A549 (cell line): ENCODE measurements at regions not wholly inside any gene's neighbourhood (a gene's known extent, or its start where the extent isn't known, plus 50 kb on each side); places are given as distances from the start of the nearest gene placed in this dataset.

Experiments used
- ATAC-seq, 2 experiments: fragments of 200-7000 bp in 1 of 2; fragments of >200 bp in 1 of 2; cut with Nextera tagmentation in 1 of 2; cut with Tn5 transposase in 1 of 2; 3 replicates each; pipeline versions ENCODE4 v1.8.0 to v1.9.1; 2018 to 2020; ENCODE audit warnings: mild to moderate bottlenecking in 1 of 2, moderate library complexity in 1 of 2
- CTCF ChIA-PET: fragments of 300-600 bp; sonication (Branson Sonifier 250); formaldehyde crosslinking; extraction: SDS; loops from one replicate; lab custom pipeline; 2021; ENCODE audit warnings: antibody characterized with exemption, inconsistent platforms; lab: Yijun Ruan, JAX
- POLR2A ChIA-PET: fragments of 350-600 bp; formaldehyde crosslinking; extraction: SDS; loops from one replicate; lab custom pipeline; 2021; ENCODE audit warnings: antibody characterized with exemption, inconsistent platforms; lab: Yijun Ruan, JAX
- DNase-seq, 2 experiments: peaks; one replicate each; pipeline versions ENCODE4 v3.0.0 to v3.0.0-alpha.2; 2011 to 2016; ENCODE audit warnings: low read depth in 1 of 2, low spot score in 1 of 2
- FAIRE-seq: peaks from 2 replicates; lab custom pipeline; 2011; peaks lifted over from hg19 to GRCh38; lab: Jason Lieb, UNC
- H3K27ac ChIP-seq, 2 experiments: fragments of >200 bp; sonication (Bioruptor Twin); formaldehyde crosslinking; 3 replicates each; pipeline ENCODE4 v1.5.1; 2016 to 2017
- H3K4me1 ChIP-seq: fragments of >200 bp; sonication (Bioruptor Twin); formaldehyde crosslinking; 3 replicates; pipeline ENCODE4 v1.6.1; 2016
- H3K4me2 ChIP-seq: fragments of >200 bp; sonication (Bioruptor Twin); formaldehyde crosslinking; 3 replicates; pipeline ENCODE4 v1.6.1; 2016
- H3K4me3 ChIP-seq: fragments of >200 bp; sonication (Bioruptor Twin); formaldehyde crosslinking; 3 replicates; pipeline ENCODE4 v1.5.1; 2016
- H3K9me3 ChIP-seq: fragments of >200 bp; sonication (Bioruptor Twin); formaldehyde crosslinking; 3 replicates; pipeline ENCODE4 v1.6.1; 2016
- CBX2 ChIP-seq: fragments of 200-600 bp; sonication (generic); IDR thresholded peaks from 2 replicates; pipeline ENCODE4 v1.6.1; 2016; ENCODE audit warnings: low read depth, mild to moderate bottlenecking, borderline replicate concordance
- EHF ChIP-seq: fragments of 250-450 bp; sonication (Bioruptor Pico); IDR thresholded peaks from 2 replicates; pipeline ENCODE4 v1.5.0; 2020; ENCODE audit warnings: mild to moderate bottlenecking
- ESRRA ChIP-seq: fragments of 150-350 bp; IDR thresholded peaks from 2 replicates; pipeline ENCODE4 v1.6.1; 2014; ENCODE audit warnings: mild to moderate bottlenecking, low read length, borderline replicate concordance
- FOXS1 ChIP-seq: fragments of 250-450 bp; sonication (Bioruptor Pico); IDR thresholded peaks from 2 replicates; pipeline ENCODE4 v1.5.0; 2020; ENCODE audit warnings: mild to moderate bottlenecking, moderate library complexity
- HDAC2 ChIP-seq: fragments of 200-600 bp; sonication (generic); IDR thresholded peaks from 2 replicates; pipeline ENCODE4 v1.6.1; 2016
- HMGXB4 ChIP-seq: fragments of 250-450 bp; sonication (Bioruptor Pico); IDR thresholded peaks from 2 replicates; pipeline ENCODE4 v1.5.0; 2021; ENCODE audit warnings: mild to moderate bottlenecking, moderate library complexity, borderline replicate concordance
- HOXB13 ChIP-seq: fragments of 250-450 bp; sonication (Bioruptor Pico); IDR thresholded peaks from 2 replicates; pipeline ENCODE4 v1.5.0; 2020; ENCODE audit warnings: low read depth, mild to moderate bottlenecking, moderate library complexity
- KDM1A ChIP-seq: fragments of 200-600 bp; sonication (generic); IDR thresholded peaks from 2 replicates; pipeline ENCODE4 v1.6.1; 2016; ENCODE audit warnings: low read depth, mild to moderate bottlenecking
- MAX ChIP-seq: IDR thresholded peaks from 2 replicates; pipeline ENCODE4 v1.6.1; 2012
- MYC ChIP-seq: IDR thresholded peaks from 2 replicates; pipeline ENCODE4 v1.6.1; 2012; ENCODE audit warnings: mild to moderate bottlenecking, inconsistent platforms, low read length, improper control_type of control experiment, borderline replicate concordance
- NPAS2 ChIP-seq: fragments of 250-450 bp; sonication (Bioruptor Pico); IDR thresholded peaks from 2 replicates; pipeline ENCODE4 v1.8.0; 2022; ENCODE audit warnings: mild to moderate bottlenecking, moderate library complexity, borderline replicate concordance
- NR3C1 ChIP-seq: fragments of >200 bp; sonication (Bioruptor Twin); formaldehyde crosslinking; IDR thresholded peaks from 3 replicates; pipeline ENCODE4 v1.6.1; 2017
- RAD21 ChIP-seq, 2 experiments: fragments of >200 bp in 1 of 2; sonication (Bioruptor Twin) in 1 of 2; formaldehyde crosslinking in 1 of 2; IDR thresholded peaks in 1 of 2; conservative IDR thresholded peaks in 1 of 2; 2 replicates in 1 of 2; 3 replicates in 1 of 2; pipeline ENCODE4 v1.6.1; 2012 to 2018; ENCODE audit warnings: inconsistent platforms in 1 of 2
- RARB ChIP-seq: fragments of 250-450 bp; sonication (Bioruptor Pico); IDR thresholded peaks from 2 replicates; pipeline ENCODE4 v1.8.0; 2021; ENCODE audit warnings: mild to moderate bottlenecking, moderate library complexity
- RFX5 ChIP-seq: fragments of 450-650 bp; IDR thresholded peaks from 2 replicates; pipeline ENCODE4 v1.7.1; 2014; ENCODE audit warnings: antibody characterized with exemption, mild to moderate bottlenecking, moderate library complexity
- RNF2 ChIP-seq: fragments of 200-600 bp; sonication (generic); IDR thresholded peaks from 2 replicates; pipeline ENCODE4 v1.6.1; 2016; ENCODE audit warnings: low read depth, mild to moderate bottlenecking, antibody characterized with exemption, moderate library complexity, borderline replicate concordance
- TFCP2L1 ChIP-seq: fragments of 250-450 bp; sonication (Bioruptor Pico); IDR thresholded peaks from 2 replicates; pipeline ENCODE4 v1.5.0; 2021; ENCODE audit warnings: mild to moderate bottlenecking
- TP53 ChIP-seq: fragments of 250-450 bp; sonication (Bioruptor Pico); IDR thresholded peaks from 2 replicates; pipeline ENCODE4 v1.5.0; 2021; ENCODE audit warnings: mild to moderate bottlenecking, moderate library complexity
- USF2 ChIP-seq: fragments of 450-650 bp; IDR thresholded peaks from 2 replicates; pipeline ENCODE4 v1.6.1; 2014; ENCODE audit warnings: antibody characterized with exemption
- WGBS: methylation state at CpG from one replicate; pipeline ENCODE4 v1.1.6; 2017; ENCODE audit errors: missing lambda C conversion rate; 5-methylcytosine and 5-hydroxymethylcytosine counted together

- ChIA-PET CTCF (no interaction called here), POLR2A (no interaction called here)
- no peak for FAIRE-seq
- no peak overlapping the region for H3K27ac ChIP-seq
- no peak overlapping the region for H3K4me2 ChIP-seq
- no peak overlapping the region for H3K4me3 ChIP-seq
- no peak for TF ChIP-seq RNF2
- no peak for TF ChIP-seq NPAS2 (CRISPR knock-in tag)
- TF ChIP-seq MAX = no peak
- no peak for TF ChIP-seq FOXS1 (CRISPR knock-in tag)
- no peak for TF ChIP-seq ESRRA
- no peak for TF ChIP-seq USF2
- TF ChIP-seq HOXB13 (CRISPR knock-in tag) = no peak
- no peak for TF ChIP-seq TP53 (CRISPR knock-in tag)
- TF ChIP-seq CBX2 = no peak
- no peak for TF ChIP-seq HMGXB4
- TF ChIP-seq KDM1A = no peak
- no peak for TF ChIP-seq RARB (CRISPR knock-in tag)
- TF ChIP-seq, all 56 proteins: peak for 0
- no peak for DNase-seq
- ATAC-seq = no peak
- H3K4me1 ChIP-seq = no peaks in the 10 kb centered on the region
- no peaks in the 10 kb centered on the region for H3K9me3 ChIP-seq
Measured at GRCh38 chrX:34576864-34577263, 80.2 kb downstream of the TMEM47 start.

GRCh38 chrX:34565981-34566380 is 91.1 kb downstream of the TMEM47 start:
- no peaks in the 10 kb centered on the region for H3K9me3 ChIP-seq
- H3K4me1 ChIP-seq = no peaks in the 10 kb centered on the region
- ChIA-PET CTCF (no interaction called here), POLR2A (no interaction called here)
- no peak overlapping the region for H3K4me2 ChIP-seq
- DNase-seq = no peak
- ATAC-seq = no peak
- 2% methylated on average over 2 of the region's 2 CpGs for whole genome bisulfite sequencing
- TF ChIP-seq RFX5 (no peak), MYC (no peak), TFCP2L1 (CRISPR knock-in tag) (no peak), HDAC2 (no peak)
- FAIRE-seq = no peak
- H3K4me3 ChIP-seq = no peak overlapping the region
- H3K27ac ChIP-seq = no peak overlapping the region

GRCh38 chrX:34563804-34564203 is 93.3 kb downstream of the TMEM47 start:
- CTCF ChIA-PET = no interaction called here
- DNase-seq = no peak
- 8% methylated on average over 1 of the region's 1 CpG for WGBS
- no peak for FAIRE-seq
- POLR2A ChIA-PET = no interaction called here
- Histone ChIP-seq H3K4me1 (no peaks in the 10 kb centered on the region), H3K9me3 (no peaks in the 10 kb centered on the region), H3K27ac (no peak overlapping the region), H3K4me3 (no peak overlapping the region), H3K4me2 (no peak overlapping the region)
- TF ChIP-seq RAD21 (conservative IDR thresholded peaks at IDR 0.05 in 1 of 2, IDR thresholded peaks at IDR 0.05 in 1 of 2) = no peak
- TF ChIP-seq FOXS1 (CRISPR knock-in tag) = no peak
- TF ChIP-seq MYC = no peak
- TF ChIP-seq HMGXB4 = no peak
- TF ChIP-seq NR3C1 = no peak
- no peak for TF ChIP-seq EHF (CRISPR knock-in tag)
- no peak for ATAC-seq
